ENCODE measurements at regions not wholly inside any gene's neighbourhood (a gene's known extent, or its start where the extent isn't known, plus 50 kb on each side); places are given as distances from the start of the nearest gene placed in this dataset.

DNA sequence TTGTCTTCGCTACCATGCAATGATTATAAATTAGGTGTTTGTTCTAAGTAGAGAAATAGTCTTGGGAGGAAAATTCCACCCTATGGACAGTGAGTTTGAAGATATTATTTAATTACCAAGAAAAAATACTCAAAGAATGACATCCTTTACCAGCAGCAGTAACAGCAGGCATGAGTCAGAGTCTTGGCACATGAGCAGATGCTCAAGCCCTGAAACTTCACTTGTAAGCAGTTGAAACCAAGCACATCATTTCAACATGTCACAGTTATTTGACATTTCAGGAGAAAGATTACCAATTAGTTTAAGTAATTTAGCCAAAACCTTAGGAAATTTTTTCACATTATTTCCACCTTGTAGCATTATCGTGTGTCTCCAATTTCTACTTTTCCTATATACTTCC, 99.2 kb downstream of the C12orf50 start:
- DNase-seq (ENCODE audit: unreplicated experiment) = peak; percentile 56

DNA sequence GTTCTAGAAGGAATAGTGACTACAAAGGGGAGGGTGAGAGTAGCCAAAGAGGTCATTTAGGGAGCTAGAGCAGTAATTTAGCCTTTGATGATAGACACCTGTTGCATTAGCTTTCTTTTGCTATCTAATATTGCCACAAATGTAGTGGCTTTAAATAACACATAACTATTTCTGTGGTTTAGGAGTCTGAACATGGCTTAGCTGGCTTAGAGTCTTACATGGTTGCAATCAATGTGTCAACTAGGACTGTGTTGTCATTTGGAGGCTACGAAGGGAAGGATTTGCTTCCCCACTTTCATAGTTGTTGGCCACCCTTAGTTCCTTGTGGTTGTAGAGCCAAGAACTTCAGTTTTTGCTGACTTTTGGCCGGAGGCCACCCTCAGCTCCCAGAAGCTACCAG, 99.9 kb downstream of the C12orf50 start:
- TF ChIP-seq, protein P1, sequence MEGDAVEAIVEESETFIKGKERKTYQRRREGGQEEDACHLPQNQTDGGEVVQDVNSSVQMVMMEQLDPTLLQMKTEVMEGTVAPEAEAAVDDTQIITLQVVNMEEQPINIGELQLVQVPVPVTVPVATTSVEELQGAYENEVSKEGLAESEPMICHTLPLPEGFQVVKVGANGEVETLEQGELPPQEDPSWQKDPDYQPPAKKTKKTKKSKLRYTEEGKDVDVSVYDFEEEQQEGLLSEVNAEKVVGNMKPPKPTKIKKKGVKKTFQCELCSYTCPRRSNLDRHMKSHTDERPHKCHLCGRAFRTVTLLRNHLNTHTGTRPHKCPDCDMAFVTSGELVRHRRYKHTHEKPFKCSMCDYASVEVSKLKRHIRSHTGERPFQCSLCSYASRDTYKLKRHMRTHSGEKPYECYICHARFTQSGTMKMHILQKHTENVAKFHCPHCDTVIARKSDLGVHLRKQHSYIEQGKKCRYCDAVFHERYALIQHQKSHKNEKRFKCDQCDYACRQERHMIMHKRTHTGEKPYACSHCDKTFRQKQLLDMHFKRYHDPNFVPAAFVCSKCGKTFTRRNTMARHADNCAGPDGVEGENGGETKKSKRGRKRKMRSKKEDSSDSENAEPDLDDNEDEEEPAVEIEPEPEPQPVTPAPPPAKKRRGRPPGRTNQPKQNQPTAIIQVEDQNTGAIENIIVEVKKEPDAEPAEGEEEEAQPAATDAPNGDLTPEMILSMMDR (IDR thresholded peaks at IDR 0.05; ENCODE audit: unreplicated experiment) = no peak
- Mint-ChIP-seq H3K4me1 (ENCODE audit: insufficient read depth, unreplicated experiment) (peaks cover 15% of the 10 kb centered on the region), H3K4me3 (ENCODE audit: unreplicated experiment) (no peak overlapping the region), H3K27me3 (ENCODE audit: insufficient read depth, unreplicated experiment) (no peaks in the 10 kb centered on the region), H3K36me3 (ENCODE audit: insufficient read depth, unreplicated experiment) (peaks cover 6% of the 10 kb centered on the region), H3K27ac (ENCODE audit: low read depth, unreplicated experiment) (no peak overlapping the region), H3K9me3 (ENCODE audit: unreplicated experiment) (no peaks in the 10 kb centered on the region)
- POLR2A ChIA-PET = no interaction called here
- intact Hi-C loops (cut with micrococcal nuclease) = no loop called here
- BruUV-seq (replicated peaks) = no TSS peak
- DNase-seq (ENCODE audit: unreplicated experiment) = no peak
- CTCF ChIA-PET = interaction anchor here (0.6 kb wide), 1 partner anchor 72 kb away, joined by 4 read pairs; no protein-coding TSS in a partner anchor

More for the DNA sequence above, 99.2 kb downstream of the C12orf50 start:
- CTCF ChIA-PET = no interaction called here
- Mint-ChIP-seq H3K9me3 (ENCODE audit: unreplicated experiment) (no peaks in the 10 kb centered on the region), H3K36me3 (ENCODE audit: insufficient read depth, unreplicated experiment) (peaks cover 6% of the 10 kb centered on the region), H3K27me3 (ENCODE audit: insufficient read depth, unreplicated experiment) (no peaks in the 10 kb centered on the region), H3K4me3 (ENCODE audit: unreplicated experiment) (no peak overlapping the region), H3K4me1 (ENCODE audit: insufficient read depth, unreplicated experiment) (peaks cover 15% of the 10 kb centered on the region), H3K27ac (ENCODE audit: low read depth, unreplicated experiment) (no peak overlapping the region)
- intact Hi-C loops (cut with micrococcal nuclease) = no loop called here
- no TSS peak for BruUV-seq (replicated peaks)
- TF ChIP-seq, protein P1 (IDR thresholded peaks at IDR 0.05; ENCODE audit: unreplicated experiment) = no peak
- POLR2A ChIA-PET = no interaction called here

DNA sequence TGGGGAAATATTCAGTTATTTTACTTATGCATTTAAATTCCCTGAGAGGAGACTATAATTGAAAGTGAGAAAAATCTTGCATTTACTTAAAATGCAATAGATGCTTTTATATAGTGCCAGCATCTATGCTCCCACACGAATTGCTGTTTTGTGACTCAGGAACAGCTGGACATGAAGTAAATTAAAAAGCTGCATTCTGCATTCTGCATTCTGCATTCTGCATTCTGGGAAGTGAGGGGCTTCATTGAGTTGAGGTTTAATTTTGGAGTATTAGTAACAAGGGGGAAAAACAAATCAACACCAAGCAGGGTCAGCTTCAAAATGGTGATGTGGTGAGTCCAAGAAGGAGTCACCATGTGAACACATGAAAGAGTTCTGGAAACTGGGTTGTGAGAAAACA, 101.2 kb downstream of the C12orf50 start:
- CTCF ChIA-PET = interaction anchor here (0.7 to 0.9 kb wide), 2 partner anchors 22 to 241 kb away, joined by 3 read pairs; no protein-coding TSS in a partner anchor
- H3K4me3 Mint-ChIP-seq (ENCODE audit: unreplicated experiment) = no peak overlapping the region

DNA sequence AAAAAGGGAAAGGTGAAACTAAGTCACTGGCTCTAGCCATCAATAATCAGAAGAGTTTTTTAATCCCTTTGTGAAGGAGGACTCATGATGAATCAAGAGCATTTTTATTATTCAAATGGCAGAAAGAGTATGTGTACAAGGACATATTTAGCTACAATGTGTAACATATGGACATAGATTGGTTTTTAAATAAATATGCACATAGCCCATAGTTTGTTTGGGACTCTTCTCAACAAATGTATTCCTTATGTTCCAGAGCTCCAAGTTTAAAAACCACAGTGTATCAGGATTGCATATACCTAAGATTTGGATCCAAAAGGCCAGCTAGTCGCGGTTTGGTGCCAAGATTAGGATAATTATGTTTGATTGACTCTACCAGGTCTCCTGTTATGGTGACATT, 104.2 kb downstream of the C12orf50 start:
- CTCF ChIA-PET = no interaction called here
- TF ChIP-seq, protein P1 (IDR thresholded peaks at IDR 0.05; ENCODE audit: unreplicated experiment) = no peak
- Mint-ChIP-seq H3K27me3 (ENCODE audit: insufficient read depth, unreplicated experiment) (no peaks in the 10 kb centered on the region), H3K4me3 (ENCODE audit: unreplicated experiment) (no peak overlapping the region), H3K4me1 (ENCODE audit: insufficient read depth, unreplicated experiment) (peaks cover under 1% of the 10 kb centered on the region), H3K27ac (ENCODE audit: low read depth, unreplicated experiment) (no peak overlapping the region), H3K9me3 (ENCODE audit: unreplicated experiment) (no peaks in the 10 kb centered on the region), H3K36me3 (ENCODE audit: insufficient read depth, unreplicated experiment) (no peaks in the 10 kb centered on the region)
- no peak for DNase-seq (ENCODE audit: unreplicated experiment)
- POLR2A ChIA-PET = no interaction called here
- no TSS peak for BruUV-seq (replicated peaks)
- intact Hi-C loops (cut with micrococcal nuclease) = no loop called here

More for the DNA sequence above, 101.2 kb downstream of the C12orf50 start:
- TF ChIP-seq, protein P1 (IDR thresholded peaks at IDR 0.05; ENCODE audit: unreplicated experiment) = no peak
- POLR2A ChIA-PET = interaction anchor here (0.6 kb wide), 1 partner anchor 865 kb away, joined by 4 read pairs; no protein-coding TSS in a partner anchor
- no peak for DNase-seq (ENCODE audit: unreplicated experiment)
- Mint-ChIP-seq H3K36me3 (ENCODE audit: insufficient read depth, unreplicated experiment) (no peaks in the 10 kb centered on the region), H3K27me3 (ENCODE audit: insufficient read depth, unreplicated experiment) (no peaks in the 10 kb centered on the region), H3K9me3 (ENCODE audit: unreplicated experiment) (no peaks in the 10 kb centered on the region), H3K27ac (ENCODE audit: low read depth, unreplicated experiment) (no peak overlapping the region), H3K4me1 (ENCODE audit: insufficient read depth, unreplicated experiment) (peaks cover 15% of the 10 kb centered on the region)
- no TSS peak for BruUV-seq (replicated peaks)
- intact Hi-C loops (cut with micrococcal nuclease) = no loop called here
